Neural cell (in vitro differentiated cells): ENCODE measurements at regions not wholly inside any gene's neighbourhood (a gene's known extent, or its start where the extent isn't known, plus 50 kb on each side); places are given as distances from the start of the nearest gene placed in this dataset.

Source experiments
- H2AFZ ChIP-seq: fragments of 200-600, 300-800 bp; sonication (generic), shearing (Covaris generic); 2 replicates; pipeline ENCODE4 v1.6.0; 2014; ENCODE audit warnings: low read depth, mild to moderate bottlenecking, antibody characterized with exemption, low read length, moderate library complexity
- H3F3A ChIP-seq: fragments of 200-600 bp; shearing (Covaris generic); 2 replicates; pipeline ENCODE4 v1.6.1; 2016; ENCODE audit warnings: mild to moderate bottlenecking, moderate library complexity, mixed read lengths, antibody characterized with exemption, low read length; ENCODE audit not compliant: insufficient read depth, poor library complexity, severe bottlenecking
- H3K27ac ChIP-seq: fragments of 200-600, 300-800 bp; sonication (generic), shearing (Covaris generic); 2 replicates; pipeline ENCODE4 v1.5.1; 2014; ENCODE audit warnings: mild to moderate bottlenecking, low read length, moderate library complexity
- H3K27me3 ChIP-seq: fragments of 300-800, 200-600 bp; sonication (generic), shearing (Covaris generic); 2 replicates; pipeline ENCODE4 v1.6.0; 2014; ENCODE audit warnings: mild to moderate bottlenecking, low read depth, low read length, moderate library complexity; ENCODE audit not compliant: insufficient read depth
- H3K36me3 ChIP-seq: fragments of 300-800, 200-600 bp; sonication (generic), shearing (Covaris generic); 2 replicates; pipeline ENCODE4 v1.5.1; 2014; ENCODE audit warnings: mild to moderate bottlenecking, antibody characterized with exemption, low read length, moderate library complexity; ENCODE audit not compliant: insufficient read depth
- H3K4me2 ChIP-seq: fragments of 300-800, 200-600 bp; sonication (generic), shearing (Covaris generic); 2 replicates; pipeline ENCODE4 v1.6.0; 2014; ENCODE audit warnings: mild to moderate bottlenecking, low read length
- H3K4me3 ChIP-seq: fragments of 300-800, 200-600 bp; sonication (generic), shearing (Covaris generic); 2 replicates; pipeline ENCODE4 v1.5.1; 2014; ENCODE audit warnings: mild to moderate bottlenecking, low read length, moderate library complexity
- H3K79me2 ChIP-seq: fragments of 200-600 bp; shearing (Covaris generic); replicated peaks from 2 replicates; pipeline ENCODE4 v1.6.0; 2014; ENCODE audit warnings: mild to moderate bottlenecking, low read length, moderate library complexity; ENCODE audit not compliant: insufficient read depth
- H3K9ac ChIP-seq: fragments of 300-800, 200-600 bp; sonication (generic), shearing (Covaris generic); 2 replicates; pipeline ENCODE4 v1.6.1; 2016; ENCODE audit warnings: mild to moderate bottlenecking, low read length, mixed read lengths
- H3K9me2 ChIP-seq: fragments of 200-600 bp; shearing (Covaris generic); 2 replicates; pipeline ENCODE4 v1.6.1; 2016; ENCODE audit warnings: mild to moderate bottlenecking, low read length, mixed read lengths; ENCODE audit not compliant: insufficient read depth
- H3K9me3 ChIP-seq: fragments of 200-600, 300-800 bp; sonication (generic), shearing (Covaris generic); 2 replicates; pipeline ENCODE4 v1.6.1; 2016; ENCODE audit warnings: mild to moderate bottlenecking, mixed run types, low read length, moderate library complexity, mixed read lengths
- H4K20me1 ChIP-seq: fragments of 200-600 bp; shearing (Covaris generic); 2 replicates; pipeline ENCODE4 v1.6.1; 2016; ENCODE audit warnings: mild to moderate bottlenecking, mixed run types; ENCODE audit not compliant: insufficient read depth
- EP300 ChIP-seq: fragments of 450-650 bp; conservative IDR thresholded peaks from 2 replicates; pipeline ENCODE4 v1.6.1; 2014; ENCODE audit warnings: antibody characterized with exemption, mild to moderate bottlenecking, moderate library complexity; ENCODE audit not compliant: poor library complexity, severe bottlenecking
- EZH2 ChIP-seq: fragments of 200-600, 300-800 bp; shearing (Covaris generic), sonication (generic); IDR thresholded peaks from 2 replicates; pipeline ENCODE4 v1.6.1; 2014; ENCODE audit warnings: antibody characterized with exemption, low read length, borderline replicate concordance, mild to moderate bottlenecking; ENCODE audit not compliant: insufficient read depth, poor library complexity, severe bottlenecking
- MXI1 ChIP-seq: fragments of 450-650 bp; conservative IDR thresholded peaks from 2 replicates; pipeline ENCODE4 v1.6.1; 2014; ENCODE audit warnings: antibody characterized with exemption, mild to moderate bottlenecking; ENCODE audit not compliant: poor library complexity, severe bottlenecking
- POLR2AphosphoS5 ChIP-seq: IDR thresholded peaks from 2 replicates; pipeline ENCODE4 v1.6.1; 2012
- RAD21 ChIP-seq: fragments of 450-650 bp; conservative IDR thresholded peaks from 2 replicates; pipeline ENCODE4 v1.6.1; 2014; ENCODE audit warnings: antibody characterized with exemption, mild to moderate bottlenecking, moderate library complexity
- SMC3 ChIP-seq: fragments of 450-650 bp; conservative IDR thresholded peaks from 2 replicates; pipeline ENCODE4 v1.6.1; 2014; ENCODE audit warnings: antibody characterized with exemption, mild to moderate bottlenecking, moderate library complexity; ENCODE audit not compliant: poor library complexity
- TAF1 ChIP-seq: IDR thresholded peaks from 2 replicates; pipeline ENCODE4 v1.6.1; 2012; ENCODE audit warnings: low read depth
- TF ChIP-seq, protein P1 (sequence below): IDR thresholded peaks from 2 replicates; pipeline ENCODE4 v1.6.1; 2012; ENCODE audit warnings: borderline replicate concordance
- TF ChIP-seq, protein P2 (sequence below): fragments of 450-650 bp; IDR thresholded peaks from 2 replicates; pipeline ENCODE4 v1.5.1; 2014; ENCODE audit warnings: antibody characterized with exemption, mild to moderate bottlenecking, moderate library complexity; ENCODE audit not compliant: poor library complexity, severe bottlenecking

DNA sequence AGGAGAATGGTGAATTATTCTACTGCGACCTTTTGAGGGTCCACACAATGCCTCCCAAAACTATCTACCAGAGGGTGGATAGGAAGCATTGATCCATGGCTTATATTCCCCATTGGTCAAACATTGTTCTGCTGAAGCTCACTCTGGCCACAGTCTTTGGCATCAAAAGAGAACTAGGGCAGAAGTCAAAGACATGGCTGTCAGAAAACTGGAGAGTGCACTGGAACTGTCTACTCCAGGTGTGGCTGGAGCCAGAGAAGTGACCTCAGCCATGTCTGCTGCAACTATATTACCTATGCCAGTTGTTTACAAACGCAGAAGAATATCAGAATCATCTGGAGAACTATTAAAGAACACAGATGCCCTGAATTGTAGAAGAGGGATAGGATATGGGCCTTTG lies 238.7 kb upstream of the USP25 start:
- Histone ChIP-seq H3K4me3 (no peak overlapping the region), H3K27me3 (no peaks in the 10 kb centered on the region), H3K9me3 (no peaks in the 10 kb centered on the region), H3K9me2 (no peaks in the 10 kb centered on the region), H4K20me1 (no peaks in the 10 kb centered on the region), H3K4me2 (no peak overlapping the region), H3K9ac (no peak overlapping the region), H2AFZ (no peak overlapping the region), H3F3A (no peaks in the 10 kb centered on the region), H3K27ac (no peak overlapping the region), H3K36me3 (no peaks in the 10 kb centered on the region), H3K79me2 (no peaks in the 10 kb centered on the region)
- TF ChIP-seq POLR2AphosphoS5 (no peak), MXI1 (no peak), RAD21 (no peak)

DNA sequence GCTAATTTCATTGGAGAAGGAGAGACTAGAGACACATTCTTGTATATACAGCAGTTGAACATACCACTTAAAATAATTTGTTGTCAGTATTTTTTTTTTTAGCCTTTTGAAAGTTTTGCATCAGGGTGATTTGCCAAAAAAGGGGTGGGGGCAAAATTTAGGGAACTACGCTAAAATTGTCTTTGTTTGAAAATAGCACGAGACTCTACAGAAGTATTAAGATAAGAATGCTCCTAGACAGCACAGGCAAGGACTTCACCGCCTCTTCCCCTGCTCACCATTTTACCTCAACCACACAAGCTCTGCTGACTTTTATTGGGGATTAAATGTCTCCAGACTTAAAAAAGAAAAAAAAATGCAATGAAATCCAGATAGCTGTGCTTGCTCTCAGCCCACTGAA lies 236.1 kb upstream of the USP25 start:
- TF ChIP-seq EP300 (no peak), TAF1 (no peak), MXI1 (no peak), EZH2 (no peak), POLR2AphosphoS5 (no peak), RAD21 (no peak), SMC3 (no peak)
- TF ChIP-seq, protein P1, sequence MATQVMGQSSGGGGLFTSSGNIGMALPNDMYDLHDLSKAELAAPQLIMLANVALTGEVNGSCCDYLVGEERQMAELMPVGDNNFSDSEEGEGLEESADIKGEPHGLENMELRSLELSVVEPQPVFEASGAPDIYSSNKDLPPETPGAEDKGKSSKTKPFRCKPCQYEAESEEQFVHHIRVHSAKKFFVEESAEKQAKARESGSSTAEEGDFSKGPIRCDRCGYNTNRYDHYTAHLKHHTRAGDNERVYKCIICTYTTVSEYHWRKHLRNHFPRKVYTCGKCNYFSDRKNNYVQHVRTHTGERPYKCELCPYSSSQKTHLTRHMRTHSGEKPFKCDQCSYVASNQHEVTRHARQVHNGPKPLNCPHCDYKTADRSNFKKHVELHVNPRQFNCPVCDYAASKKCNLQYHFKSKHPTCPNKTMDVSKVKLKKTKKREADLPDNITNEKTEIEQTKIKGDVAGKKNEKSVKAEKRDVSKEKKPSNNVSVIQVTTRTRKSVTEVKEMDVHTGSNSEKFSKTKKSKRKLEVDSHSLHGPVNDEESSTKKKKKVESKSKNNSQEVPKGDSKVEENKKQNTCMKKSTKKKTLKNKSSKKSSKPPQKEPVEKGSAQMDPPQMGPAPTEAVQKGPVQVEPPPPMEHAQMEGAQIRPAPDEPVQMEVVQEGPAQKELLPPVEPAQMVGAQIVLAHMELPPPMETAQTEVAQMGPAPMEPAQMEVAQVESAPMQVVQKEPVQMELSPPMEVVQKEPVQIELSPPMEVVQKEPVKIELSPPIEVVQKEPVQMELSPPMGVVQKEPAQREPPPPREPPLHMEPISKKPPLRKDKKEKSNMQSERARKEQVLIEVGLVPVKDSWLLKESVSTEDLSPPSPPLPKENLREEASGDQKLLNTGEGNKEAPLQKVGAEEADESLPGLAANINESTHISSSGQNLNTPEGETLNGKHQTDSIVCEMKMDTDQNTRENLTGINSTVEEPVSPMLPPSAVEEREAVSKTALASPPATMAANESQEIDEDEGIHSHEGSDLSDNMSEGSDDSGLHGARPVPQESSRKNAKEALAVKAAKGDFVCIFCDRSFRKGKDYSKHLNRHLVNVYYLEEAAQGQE, result no peak
- TF ChIP-seq, protein P2, sequence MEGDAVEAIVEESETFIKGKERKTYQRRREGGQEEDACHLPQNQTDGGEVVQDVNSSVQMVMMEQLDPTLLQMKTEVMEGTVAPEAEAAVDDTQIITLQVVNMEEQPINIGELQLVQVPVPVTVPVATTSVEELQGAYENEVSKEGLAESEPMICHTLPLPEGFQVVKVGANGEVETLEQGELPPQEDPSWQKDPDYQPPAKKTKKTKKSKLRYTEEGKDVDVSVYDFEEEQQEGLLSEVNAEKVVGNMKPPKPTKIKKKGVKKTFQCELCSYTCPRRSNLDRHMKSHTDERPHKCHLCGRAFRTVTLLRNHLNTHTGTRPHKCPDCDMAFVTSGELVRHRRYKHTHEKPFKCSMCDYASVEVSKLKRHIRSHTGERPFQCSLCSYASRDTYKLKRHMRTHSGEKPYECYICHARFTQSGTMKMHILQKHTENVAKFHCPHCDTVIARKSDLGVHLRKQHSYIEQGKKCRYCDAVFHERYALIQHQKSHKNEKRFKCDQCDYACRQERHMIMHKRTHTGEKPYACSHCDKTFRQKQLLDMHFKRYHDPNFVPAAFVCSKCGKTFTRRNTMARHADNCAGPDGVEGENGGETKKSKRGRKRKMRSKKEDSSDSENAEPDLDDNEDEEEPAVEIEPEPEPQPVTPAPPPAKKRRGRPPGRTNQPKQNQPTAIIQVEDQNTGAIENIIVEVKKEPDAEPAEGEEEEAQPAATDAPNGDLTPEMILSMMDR, result no peak
- H3K9me3 ChIP-seq, result no peaks in the 10 kb centered on the region
- H3K4me2 ChIP-seq, result no peak overlapping the region

DNA sequence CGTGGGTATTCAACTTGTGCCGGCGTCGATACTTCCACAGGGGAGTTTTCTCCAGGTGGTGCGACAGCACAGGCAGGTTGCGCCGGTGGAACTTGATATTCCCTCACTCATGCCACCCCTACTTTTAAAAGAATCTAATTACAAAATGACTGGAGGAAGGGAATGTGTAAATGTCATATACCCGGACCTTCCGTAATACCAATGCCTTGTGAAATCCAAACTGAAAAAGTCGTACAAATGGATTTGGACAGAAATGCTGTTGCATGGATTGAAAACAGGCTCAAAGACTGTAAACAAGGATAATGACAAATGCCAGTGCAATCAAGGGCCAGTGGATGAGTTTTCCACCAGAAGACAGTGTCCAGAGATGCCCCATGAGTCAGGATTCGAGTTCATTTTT lies 235.3 kb upstream of the USP25 start:
- H3K9ac ChIP-seq, result no peak overlapping the region
- H3F3A ChIP-seq, result no peaks in the 10 kb centered on the region
- H2AFZ ChIP-seq, result no peak overlapping the region
- no peaks in the 10 kb centered on the region for H3K9me3 ChIP-seq
- no peak for TF ChIP-seq EP300
- TF ChIP-seq SMC3, result no peak
- TF ChIP-seq MXI1, result no peak
- no peak for TF ChIP-seq TAF1
- no peak for TF ChIP-seq POLR2AphosphoS5
- TF ChIP-seq, protein P2, result no peak
- no peak for TF ChIP-seq RAD21
- no peak for TF ChIP-seq EZH2
- TF ChIP-seq, protein P1, result no peak
- H3K27me3 ChIP-seq, result no peaks in the 10 kb centered on the region
- H3K36me3 ChIP-seq, result no peaks in the 10 kb centered on the region
- no peaks in the 10 kb centered on the region for H3K9me2 ChIP-seq
- no peaks in the 10 kb centered on the region for H3K79me2 ChIP-seq
- H4K20me1 ChIP-seq, result no peaks in the 10 kb centered on the region
- H3K4me3 ChIP-seq, result no peak overlapping the region
- no peak overlapping the region for H3K4me2 ChIP-seq
- H3K27ac ChIP-seq, result no peak overlapping the region

More for the DNA sequence above, 236.1 kb upstream of the USP25 start:
- no peaks in the 10 kb centered on the region for H3F3A ChIP-seq
- H3K27ac ChIP-seq, result no peak overlapping the region
- H3K36me3 ChIP-seq, result no peaks in the 10 kb centered on the region
- no peaks in the 10 kb centered on the region for H4K20me1 ChIP-seq
- H3K9me2 ChIP-seq, result no peaks in the 10 kb centered on the region
- H3K4me3 ChIP-seq, result no peak overlapping the region
- H2AFZ ChIP-seq, result no peak overlapping the region
- H3K27me3 ChIP-seq, result no peaks in the 10 kb centered on the region
- no peaks in the 10 kb centered on the region for H3K79me2 ChIP-seq
- no peak overlapping the region for H3K9ac ChIP-seq
